ENCODE measurements at regions not wholly inside any gene's neighbourhood (a gene's known extent, or its start where the extent isn't known, plus 50 kb on each side); places are given as distances from the start of the nearest gene placed in this dataset.
"Not testable (repeated sequence)": the region's sequence is repeated elsewhere in the genome, so short reads cannot be mapped to it uniquely, and the experiment has no call there.

DNA sequence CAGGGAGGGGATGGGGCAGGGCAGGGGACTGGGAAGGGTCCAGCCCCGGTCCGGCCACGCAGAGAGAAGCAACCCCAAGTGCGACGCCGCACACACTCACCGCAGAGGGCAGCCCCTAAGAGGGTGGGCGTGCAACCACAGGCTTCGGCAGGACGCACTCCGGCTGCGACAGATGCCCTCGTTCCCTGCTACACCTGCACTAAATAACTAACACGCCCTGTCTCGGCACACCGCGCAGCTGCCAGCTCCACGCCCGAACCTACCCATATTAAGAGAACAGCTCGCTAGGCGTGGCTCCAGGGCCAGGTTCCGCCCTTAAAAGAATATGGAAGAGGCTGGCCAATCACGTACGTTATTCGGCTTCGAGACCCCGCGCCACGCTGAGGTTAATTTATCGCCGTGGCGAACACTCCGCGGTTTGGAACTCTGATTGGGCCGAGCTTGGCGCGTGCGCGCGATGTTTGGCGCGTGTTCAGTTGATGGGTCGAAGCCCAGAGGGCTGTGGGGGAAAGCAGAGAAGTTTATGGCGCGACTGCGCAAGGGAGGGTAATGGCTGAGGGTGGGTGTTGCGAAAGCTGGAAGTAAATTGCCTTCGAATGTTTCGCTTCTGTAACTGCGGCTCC is 91.1 kb downstream of the OR13A1 start:
- Histone ChIP-seq H3K9me3 (peaks cover 0 to 7% of the 10 kb centered on the region in 2 donors), H3K4me3 (no peak overlapping the region), H3K36me3 (no peaks in the 10 kb centered on the region), H3K27ac (no peak overlapping the region), H3K27me3 (no peaks in the 10 kb centered on the region), H3K4me1 (no peaks in the 10 kb centered on the region)
- no peak for DNase-seq (ENCODE audit: low spot score)
- TF ChIP-seq, protein P1, sequence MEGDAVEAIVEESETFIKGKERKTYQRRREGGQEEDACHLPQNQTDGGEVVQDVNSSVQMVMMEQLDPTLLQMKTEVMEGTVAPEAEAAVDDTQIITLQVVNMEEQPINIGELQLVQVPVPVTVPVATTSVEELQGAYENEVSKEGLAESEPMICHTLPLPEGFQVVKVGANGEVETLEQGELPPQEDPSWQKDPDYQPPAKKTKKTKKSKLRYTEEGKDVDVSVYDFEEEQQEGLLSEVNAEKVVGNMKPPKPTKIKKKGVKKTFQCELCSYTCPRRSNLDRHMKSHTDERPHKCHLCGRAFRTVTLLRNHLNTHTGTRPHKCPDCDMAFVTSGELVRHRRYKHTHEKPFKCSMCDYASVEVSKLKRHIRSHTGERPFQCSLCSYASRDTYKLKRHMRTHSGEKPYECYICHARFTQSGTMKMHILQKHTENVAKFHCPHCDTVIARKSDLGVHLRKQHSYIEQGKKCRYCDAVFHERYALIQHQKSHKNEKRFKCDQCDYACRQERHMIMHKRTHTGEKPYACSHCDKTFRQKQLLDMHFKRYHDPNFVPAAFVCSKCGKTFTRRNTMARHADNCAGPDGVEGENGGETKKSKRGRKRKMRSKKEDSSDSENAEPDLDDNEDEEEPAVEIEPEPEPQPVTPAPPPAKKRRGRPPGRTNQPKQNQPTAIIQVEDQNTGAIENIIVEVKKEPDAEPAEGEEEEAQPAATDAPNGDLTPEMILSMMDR (IDR thresholded peaks at IDR 0.05): no peak

DNA sequence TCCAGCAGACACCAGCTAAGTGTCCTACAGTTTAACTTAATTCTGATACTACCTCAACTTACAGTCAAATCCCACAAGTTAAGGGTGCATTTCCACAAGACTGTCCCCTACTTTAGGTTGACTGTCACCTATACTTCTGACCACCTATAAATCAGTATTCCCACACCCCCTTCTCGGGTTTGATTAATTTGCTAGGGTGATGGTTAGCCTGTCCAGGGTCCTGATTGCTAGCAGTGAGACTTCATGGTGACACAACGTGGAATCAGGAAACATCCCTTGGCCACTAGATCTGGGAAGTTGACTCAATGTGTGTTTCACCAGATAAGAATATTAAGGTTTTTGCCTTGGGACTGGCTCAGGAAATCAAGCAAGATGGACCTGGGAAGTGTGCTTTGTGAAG is 88.4 kb downstream of the OR13A1 start:
- TF ChIP-seq, protein P1 (IDR thresholded peaks at IDR 0.05): no peak
- no peak for DNase-seq (ENCODE audit: low spot score)
- no peaks in the 10 kb centered on the region for H3K4me1 ChIP-seq
- no peak overlapping the region for H3K4me3 ChIP-seq
- peaks cover 0 to 17% of the 10 kb centered on the region in 2 donors for H3K9me3 ChIP-seq
- no peak overlapping the region for H3K27ac ChIP-seq
- H3K27me3 ChIP-seq: no peaks in the 10 kb centered on the region
- H3K36me3 ChIP-seq: no peaks in the 10 kb centered on the region

DNA sequence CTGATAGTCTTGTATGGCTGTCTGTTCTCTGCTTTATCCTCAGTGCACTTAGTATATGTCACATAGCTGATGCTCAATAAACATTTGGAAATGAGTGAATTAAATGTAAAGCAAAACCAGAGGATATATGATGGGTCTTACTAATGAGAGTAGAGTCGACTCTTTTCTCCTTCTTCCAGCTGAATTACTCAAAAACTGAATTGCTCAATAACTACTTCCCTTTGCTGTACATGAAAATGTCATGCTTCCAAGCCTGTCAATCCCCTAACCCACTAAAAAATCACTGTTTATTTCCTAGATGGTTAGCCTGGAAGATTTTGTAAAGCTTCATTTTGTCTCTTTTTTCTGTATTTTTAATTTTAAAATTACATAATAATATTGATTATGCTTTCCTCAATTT is 88.0 kb downstream of the OR13A1 start:
- no peaks in the 10 kb centered on the region for H3K4me1 ChIP-seq
- DNase-seq (ENCODE audit: low spot score): no peak
- no peak overlapping the region for H3K27ac ChIP-seq
- peaks cover 0 to 17% of the 10 kb centered on the region in 2 donors for H3K9me3 ChIP-seq
- no peaks in the 10 kb centered on the region for H3K27me3 ChIP-seq
- no peak overlapping the region for H3K4me3 ChIP-seq
- TF ChIP-seq, protein P1 (IDR thresholded peaks at IDR 0.05): no peak
- no peaks in the 10 kb centered on the region for H3K36me3 ChIP-seq

DNA sequence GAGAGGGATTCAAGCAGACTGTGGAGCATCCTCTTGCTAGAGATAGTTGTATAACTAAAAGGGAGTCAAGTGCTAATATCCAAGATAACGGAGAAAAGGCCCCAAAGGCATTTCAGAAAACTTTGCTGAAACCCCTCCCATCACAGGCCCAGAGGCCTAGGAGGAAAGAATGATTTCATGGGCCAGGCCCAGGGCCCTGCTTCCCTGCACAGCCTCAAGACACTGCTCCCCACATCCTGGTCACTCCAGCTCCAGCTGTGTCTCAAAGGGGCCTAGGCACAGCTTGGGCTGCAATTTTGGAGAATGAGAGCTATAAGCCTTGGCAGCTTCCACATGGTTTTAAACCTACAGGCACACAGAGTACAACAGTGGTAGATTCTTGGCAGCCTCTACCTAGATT is 85.6 kb downstream of the OR13A1 start:
- no peak overlapping the region for H3K4me3 ChIP-seq
- H3K4me1 ChIP-seq: no peaks in the 10 kb centered on the region
- H3K36me3 ChIP-seq: no peaks in the 10 kb centered on the region
- no peak overlapping the region for H3K27ac ChIP-seq
- peaks cover 0 to 17% of the 10 kb centered on the region in 2 donors for H3K9me3 ChIP-seq
- DNase-seq (ENCODE audit: low spot score): no peak
- no peaks in the 10 kb centered on the region for H3K27me3 ChIP-seq
- TF ChIP-seq, protein P1 (IDR thresholded peaks at IDR 0.05): no peak

DNA sequence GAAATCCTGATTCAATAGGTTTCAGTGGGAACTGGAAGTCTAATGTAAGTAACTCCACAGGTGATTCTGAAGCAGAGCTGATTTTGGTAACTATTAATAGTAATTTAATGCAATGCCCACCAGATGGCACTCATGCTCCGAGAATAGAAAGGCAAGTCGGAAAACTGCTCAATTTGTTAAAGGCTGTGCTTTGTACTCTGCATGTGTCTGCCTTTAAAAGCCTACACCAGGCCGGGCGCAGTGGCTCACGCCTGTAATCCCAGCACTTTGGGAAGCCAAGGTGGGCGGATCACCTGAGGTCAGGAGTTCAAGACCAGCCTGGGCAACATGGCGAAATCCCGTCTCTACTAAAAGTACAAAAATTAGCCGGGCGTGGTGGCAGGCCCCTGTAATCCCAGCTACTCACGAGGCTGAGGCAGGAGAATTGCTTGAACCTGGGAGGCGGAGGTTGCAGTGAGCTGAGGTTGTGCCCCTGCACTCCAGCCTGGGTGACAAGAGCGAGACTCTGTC is 80.1 kb downstream of the OR13A1 start:
- H3K27ac ChIP-seq; H3K4me3 ChIP-seq; H3K4me1 ChIP-seq; H3K36me3 ChIP-seq; H3K27me3 ChIP-seq; H3K9me3 ChIP-seq; DNase-seq (ENCODE audit: low spot score): not testable (repeated sequence)
- TF ChIP-seq, protein P1 (IDR thresholded peaks at IDR 0.05): peak; percentile 44 to 73

DNA sequence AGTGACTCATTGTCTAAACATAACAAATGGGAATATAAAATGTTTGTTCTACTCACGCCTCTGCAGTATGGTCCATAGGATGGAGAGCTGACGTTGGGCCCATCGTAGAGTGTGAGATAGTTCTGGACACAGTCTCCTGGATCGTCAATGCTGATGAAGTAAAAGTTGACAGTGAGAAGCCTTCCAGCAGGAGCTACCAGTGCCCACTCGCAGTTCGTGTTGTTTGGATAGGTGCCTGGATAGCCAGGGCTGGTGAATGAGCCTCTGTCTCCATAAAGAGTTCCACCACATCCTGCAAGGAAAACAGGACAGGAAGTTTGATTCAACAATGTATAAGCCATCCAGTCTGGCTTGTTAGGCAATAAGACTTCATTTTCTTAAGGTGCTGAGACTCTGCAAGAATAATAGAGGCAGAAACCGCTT is 79.6 kb downstream of the OR13A1 start:
- TF ChIP-seq, protein P1 (IDR thresholded peaks at IDR 0.05): no peak
- Histone ChIP-seq H3K27me3 (no peaks in the 10 kb centered on the region), H3K27ac (no peak overlapping the region), H3K36me3 (no peaks in the 10 kb centered on the region), H3K4me1 (peaks cover 0 to 8% of the 10 kb centered on the region in 2 donors), H3K9me3 (no peaks in the 10 kb centered on the region), H3K4me3 (no peak overlapping the region)
- DNase-seq (ENCODE audit: low spot score): no peak

Data from right atrium auricular region (tissue), 2 donors.